Hepatocyte (in vitro differentiated cells): ENCODE measurements at regions not wholly inside any gene's neighbourhood (a gene's known extent, or its start where the extent isn't known, plus 50 kb on each side); places are given as distances from the start of the nearest gene placed in this dataset.

Experiments used
- CTCF ChIP-seq: fragments of 200-600 bp; sonication (generic); IDR thresholded peaks from 2 replicates; pipeline ENCODE4 v1.5.1; 2016; ENCODE audit warnings: antibody characterized with exemption, mild to moderate bottlenecking; ENCODE audit not compliant: poor library complexity
- EZH2 ChIP-seq: fragments of 200-600 bp; sonication (generic); IDR thresholded peaks from 2 replicates; pipeline ENCODE4 v1.6.1; 2016; ENCODE audit warnings: antibody characterized with exemption, mild to moderate bottlenecking, borderline replicate concordance

DNA sequence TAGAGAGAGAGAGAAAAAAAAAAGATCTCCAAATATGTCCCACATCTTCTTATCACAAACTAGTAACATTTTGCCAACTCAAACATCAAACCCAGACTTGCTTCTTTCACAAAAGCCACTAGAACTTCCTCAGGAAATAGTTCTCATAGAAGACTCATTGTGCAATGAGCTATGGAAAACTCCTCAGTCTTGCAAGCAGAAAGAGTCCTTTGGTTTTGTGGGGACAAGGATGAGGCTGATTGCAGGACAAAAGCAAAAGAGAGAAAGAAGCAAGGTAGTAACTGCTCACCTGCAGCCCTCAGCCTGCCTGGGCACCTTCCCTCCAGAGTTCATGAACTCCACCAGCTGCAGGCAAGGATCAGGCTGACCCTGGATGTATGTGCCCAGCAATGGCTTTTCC, 399.0 kb downstream of the IRX1 start:
- TF ChIP-seq CTCF = no peak
- TF ChIP-seq EZH2 = no peak
